ENCODE measurements at regions not wholly inside any gene's neighbourhood (a gene's known extent, or its start where the extent isn't known, plus 50 kb on each side); places are given as distances from the start of the nearest gene placed in this dataset.

- no peak for TF ChIP-seq CTCF (IDR thresholded peaks at IDR 0.05)
- no peak for TF ChIP-seq SIN3A (IDR thresholded peaks at IDR 0.05; ENCODE audit: borderline replicate concordance, low read depth, low read length)
- TF ChIP-seq, protein P1, sequence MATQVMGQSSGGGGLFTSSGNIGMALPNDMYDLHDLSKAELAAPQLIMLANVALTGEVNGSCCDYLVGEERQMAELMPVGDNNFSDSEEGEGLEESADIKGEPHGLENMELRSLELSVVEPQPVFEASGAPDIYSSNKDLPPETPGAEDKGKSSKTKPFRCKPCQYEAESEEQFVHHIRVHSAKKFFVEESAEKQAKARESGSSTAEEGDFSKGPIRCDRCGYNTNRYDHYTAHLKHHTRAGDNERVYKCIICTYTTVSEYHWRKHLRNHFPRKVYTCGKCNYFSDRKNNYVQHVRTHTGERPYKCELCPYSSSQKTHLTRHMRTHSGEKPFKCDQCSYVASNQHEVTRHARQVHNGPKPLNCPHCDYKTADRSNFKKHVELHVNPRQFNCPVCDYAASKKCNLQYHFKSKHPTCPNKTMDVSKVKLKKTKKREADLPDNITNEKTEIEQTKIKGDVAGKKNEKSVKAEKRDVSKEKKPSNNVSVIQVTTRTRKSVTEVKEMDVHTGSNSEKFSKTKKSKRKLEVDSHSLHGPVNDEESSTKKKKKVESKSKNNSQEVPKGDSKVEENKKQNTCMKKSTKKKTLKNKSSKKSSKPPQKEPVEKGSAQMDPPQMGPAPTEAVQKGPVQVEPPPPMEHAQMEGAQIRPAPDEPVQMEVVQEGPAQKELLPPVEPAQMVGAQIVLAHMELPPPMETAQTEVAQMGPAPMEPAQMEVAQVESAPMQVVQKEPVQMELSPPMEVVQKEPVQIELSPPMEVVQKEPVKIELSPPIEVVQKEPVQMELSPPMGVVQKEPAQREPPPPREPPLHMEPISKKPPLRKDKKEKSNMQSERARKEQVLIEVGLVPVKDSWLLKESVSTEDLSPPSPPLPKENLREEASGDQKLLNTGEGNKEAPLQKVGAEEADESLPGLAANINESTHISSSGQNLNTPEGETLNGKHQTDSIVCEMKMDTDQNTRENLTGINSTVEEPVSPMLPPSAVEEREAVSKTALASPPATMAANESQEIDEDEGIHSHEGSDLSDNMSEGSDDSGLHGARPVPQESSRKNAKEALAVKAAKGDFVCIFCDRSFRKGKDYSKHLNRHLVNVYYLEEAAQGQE (IDR thresholded peaks at IDR 0.05; ENCODE audit: low read depth, low read length) = no peak
- TF ChIP-seq CHD2 (IDR thresholded peaks at IDR 0.05; ENCODE audit: low read length, partially characterized antibody) = no peak
- no peak for TF ChIP-seq FOXJ3 (CRISPR knock-in tag; IDR thresholded peaks at IDR 0.05)
- TF ChIP-seq SMC3 (IDR thresholded peaks at IDR 0.05; ENCODE audit: low read depth, low read length) = no peak
- no peak for TF ChIP-seq RAD21 (IDR thresholded peaks at IDR 0.05; ENCODE audit: low read length)
Observed at GRCh38 chr2:74041182-74041581, 56.5 kb downstream of the TET3 start.

Measured in SK-N-SH (cell line).